ENCODE measurements at regions not wholly inside any gene's neighbourhood (a gene's known extent, or its start where the extent isn't known, plus 50 kb on each side); places are given as distances from the start of the nearest gene placed in this dataset.

- no peak for DNase-seq
- Histone ChIP-seq H3K9me2 (ENCODE audit: insufficient read depth) (no peaks in the 10 kb centered on the region), H3K4me2 (no peak overlapping the region), H3K27me3 (ENCODE audit: insufficient read depth, low read depth) (no peaks in the 10 kb centered on the region), H3K36me3 (ENCODE audit: low read depth) (no peaks in the 10 kb centered on the region), H2AFZ (no peak overlapping the region), H4K20me1 (ENCODE audit: insufficient read depth) (no peaks in the 10 kb centered on the region), H3K9me3 (ENCODE audit: insufficient read depth, low read depth) (no peaks in the 10 kb centered on the region), H3K27ac (no peak overlapping the region), H3F3A (ENCODE audit: insufficient read depth, low read depth) (peaks cover 7% of the 10 kb centered on the region; the same call in 1 of the 2 replicates), H3K79me2 (ENCODE audit: low read depth) (no peaks in the 10 kb centered on the region), H3K4me1 (replicated peaks; ENCODE audit: insufficient read depth) (peaks cover 9% of the 10 kb centered on the region; the same call in 1 of the 2 replicates), H3K4me3 (no peak overlapping the region)
- intact Hi-C loops (cut with micrococcal nuclease; ENCODE audit: unreplicated experiment) = no loop called here
- TF ChIP-seq EZH2 (IDR thresholded peaks at IDR 0.05; ENCODE audit: low read depth) = no peak
- TF ChIP-seq CTCF (conservative IDR thresholded peaks at IDR 0.05) = no peak
- no TSS peak for BruUV-seq (replicated peaks)
- ChIA-PET CTCF (no interaction called here), POLR2A (ENCODE audit: unreplicated experiment) (no interaction called here)
Measured at GRCh38 chr9:129453734-129454133, 167.2 kb downstream of the C9orf50 start.

GRCh38 chr9:129451669-129452068, 169.2 kb downstream of the C9orf50 start:
- Histone ChIP-seq H3K27me3 (ENCODE audit: insufficient read depth, low read depth) (no peaks in the 10 kb centered on the region), H3F3A (ENCODE audit: insufficient read depth, low read depth) (no peaks in the 10 kb centered on the region), H3K9me2 (ENCODE audit: insufficient read depth) (no peaks in the 10 kb centered on the region), H3K79me2 (ENCODE audit: low read depth) (no peaks in the 10 kb centered on the region), H3K27ac (no peak overlapping the region), H3K4me2 (no peak overlapping the region), H3K4me3 (no peak overlapping the region), H3K36me3 (ENCODE audit: low read depth) (no peaks in the 10 kb centered on the region), H4K20me1 (ENCODE audit: insufficient read depth) (no peaks in the 10 kb centered on the region), H2AFZ (no peak overlapping the region), H3K4me1 (replicated peaks; ENCODE audit: insufficient read depth) (no peaks in the 10 kb centered on the region), H3K9me3 (ENCODE audit: insufficient read depth, low read depth) (no peaks in the 10 kb centered on the region)
- ChIA-PET CTCF (no interaction called here), POLR2A (ENCODE audit: unreplicated experiment) (no interaction called here)
- no peak for DNase-seq
- intact Hi-C loops (cut with micrococcal nuclease; ENCODE audit: unreplicated experiment) = no loop called here
- no peak for TF ChIP-seq EZH2 (IDR thresholded peaks at IDR 0.05; ENCODE audit: low read depth)
- no peak for TF ChIP-seq CTCF (conservative IDR thresholded peaks at IDR 0.05)
- BruUV-seq (replicated peaks) = no TSS peak

DNA sequence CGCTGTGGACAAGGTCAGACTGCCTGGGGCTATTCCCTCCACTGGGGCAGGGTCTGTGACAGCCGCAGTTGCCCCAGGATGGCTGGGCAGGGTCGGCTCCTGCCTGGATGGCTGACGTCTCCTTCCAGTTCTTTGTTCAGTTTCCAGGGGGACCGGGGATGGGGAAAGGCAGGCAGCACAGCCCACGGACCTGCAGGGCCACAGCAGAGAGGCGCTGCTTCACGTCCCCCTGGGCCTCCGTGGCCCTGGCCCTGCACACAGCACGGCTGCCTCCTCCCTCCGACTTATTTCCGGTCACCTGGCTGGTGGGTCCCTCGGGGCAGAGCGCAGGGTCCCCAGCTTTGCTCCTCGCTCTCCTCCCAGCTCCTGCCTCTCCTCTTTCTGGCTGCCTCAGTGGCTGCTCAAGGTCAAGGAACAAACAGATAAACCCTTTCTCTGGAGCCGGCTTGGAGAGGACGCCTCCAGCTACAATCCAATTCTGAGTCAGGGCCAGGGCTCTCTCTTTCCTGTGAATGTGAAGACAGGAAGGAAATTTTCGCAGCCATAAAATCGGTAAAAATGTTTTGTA, 169.7 kb downstream of the C9orf50 start:
- no peaks in the 10 kb centered on the region for H3K9me3 ChIP-seq (ENCODE audit: insufficient read depth, low read depth)
- H3K36me3 ChIP-seq (ENCODE audit: low read depth) = no peaks in the 10 kb centered on the region
- H3K9me2 ChIP-seq (ENCODE audit: insufficient read depth) = no peaks in the 10 kb centered on the region
- no TSS peak for BruUV-seq (replicated peaks)
- no peak for DNase-seq
- POLR2A ChIA-PET (ENCODE audit: unreplicated experiment) = interaction anchor here (0.6 kb wide), 2 partner anchors 143 to 277 kb away, joined by 3 read pairs; no protein-coding TSS in a partner anchor
- no peaks in the 10 kb centered on the region for H3K79me2 ChIP-seq (ENCODE audit: low read depth)
- H3K4me1 ChIP-seq (replicated peaks; ENCODE audit: insufficient read depth) = no peaks in the 10 kb centered on the region
- H3K4me2 ChIP-seq = no peak overlapping the region
- TF ChIP-seq CTCF (conservative IDR thresholded peaks at IDR 0.05) (no peak), EZH2 (IDR thresholded peaks at IDR 0.05; ENCODE audit: low read depth) (no peak)
- intact Hi-C loops (cut with micrococcal nuclease; ENCODE audit: unreplicated experiment) = no loop called here
- CTCF ChIA-PET = no interaction called here
- no peaks in the 10 kb centered on the region for H4K20me1 ChIP-seq (ENCODE audit: insufficient read depth)
- H3K4me3 ChIP-seq = no peak overlapping the region
- no peak overlapping the region for H3K27ac ChIP-seq
- no peaks in the 10 kb centered on the region for H3F3A ChIP-seq (ENCODE audit: insufficient read depth, low read depth)
- no peak overlapping the region for H2AFZ ChIP-seq
- no peaks in the 10 kb centered on the region for H3K27me3 ChIP-seq (ENCODE audit: insufficient read depth, low read depth)
